ENCODE measurements at regions not wholly inside any gene's neighbourhood (a gene's known extent, or its start where the extent isn't known, plus 50 kb on each side); places are given as distances from the start of the nearest gene placed in this dataset.

DNA sequence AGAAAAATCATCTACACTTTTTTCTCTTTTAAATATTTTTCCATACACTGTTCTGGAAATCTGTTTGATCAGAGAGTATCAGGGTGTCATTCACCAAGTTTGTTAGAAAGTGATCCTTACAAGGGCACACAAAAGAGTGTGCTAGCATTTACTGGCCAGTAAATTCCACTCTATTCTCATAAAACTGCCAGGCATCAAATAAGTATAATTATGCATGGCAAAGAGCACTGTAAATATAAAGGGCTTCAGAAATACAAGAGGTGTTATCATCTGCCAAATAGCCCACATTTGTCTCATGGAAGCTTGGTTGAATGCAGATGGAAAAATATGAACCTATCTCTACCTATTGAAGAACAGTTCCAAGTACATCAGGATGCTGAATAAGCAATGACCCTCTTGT, 847.3 kb upstream of the ACVR2A start:
- TF ChIP-seq, protein P1, sequence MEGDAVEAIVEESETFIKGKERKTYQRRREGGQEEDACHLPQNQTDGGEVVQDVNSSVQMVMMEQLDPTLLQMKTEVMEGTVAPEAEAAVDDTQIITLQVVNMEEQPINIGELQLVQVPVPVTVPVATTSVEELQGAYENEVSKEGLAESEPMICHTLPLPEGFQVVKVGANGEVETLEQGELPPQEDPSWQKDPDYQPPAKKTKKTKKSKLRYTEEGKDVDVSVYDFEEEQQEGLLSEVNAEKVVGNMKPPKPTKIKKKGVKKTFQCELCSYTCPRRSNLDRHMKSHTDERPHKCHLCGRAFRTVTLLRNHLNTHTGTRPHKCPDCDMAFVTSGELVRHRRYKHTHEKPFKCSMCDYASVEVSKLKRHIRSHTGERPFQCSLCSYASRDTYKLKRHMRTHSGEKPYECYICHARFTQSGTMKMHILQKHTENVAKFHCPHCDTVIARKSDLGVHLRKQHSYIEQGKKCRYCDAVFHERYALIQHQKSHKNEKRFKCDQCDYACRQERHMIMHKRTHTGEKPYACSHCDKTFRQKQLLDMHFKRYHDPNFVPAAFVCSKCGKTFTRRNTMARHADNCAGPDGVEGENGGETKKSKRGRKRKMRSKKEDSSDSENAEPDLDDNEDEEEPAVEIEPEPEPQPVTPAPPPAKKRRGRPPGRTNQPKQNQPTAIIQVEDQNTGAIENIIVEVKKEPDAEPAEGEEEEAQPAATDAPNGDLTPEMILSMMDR (IDR thresholded peaks at IDR 0.05), result no peak
- no peak for TF ChIP-seq POLR2A (IDR thresholded peaks at IDR 0.05)

All from Peyer's patch (tissue), 4 donors.